PC-9 (cell line): ENCODE measurements at regions not wholly inside any gene's neighbourhood (a gene's known extent, or its start where the extent isn't known, plus 50 kb on each side); places are given as distances from the start of the nearest gene placed in this dataset.

Experiments
- BruUV-seq: library from RNA; stranded (reverse); fragments of 400-500 nt; replicated peaks from 2 replicates; lab custom pipeline; 2021; lab: Mats Ljungman, UMichigan
- CTCF ChIA-PET: fragments of 300-600 bp; sonication (Branson Sonifier 250); formaldehyde crosslinking; loops from one replicate; lab custom pipeline; 2022; ENCODE audit warnings: antibody characterized with exemption; lab: Charles Lee
- POLR2A ChIA-PET: fragments of 300-600 bp; sonication (Branson Sonifier 250); formaldehyde crosslinking; loops from one replicate; lab custom pipeline; 2022; ENCODE audit warnings: antibody characterized with exemption; ENCODE audit not compliant: unreplicated experiment; lab: Charles Lee
- DNase-seq, 2 experiments: peaks; one replicate each; pipeline versions ENCODE4 v3.0.0 to v3.0.0-alpha.2; 2015 to 2022; ENCODE audit warnings: mixed read lengths in 1 of 2
- H2AFZ ChIP-seq: fragments of 200-600 bp; sonication (generic); 2 replicates; pipeline ENCODE4 v1.8.1; 2017; ENCODE audit warnings: antibody characterized with exemption
- H3F3A ChIP-seq: fragments of 200-600 bp; sonication (generic); 2 replicates; pipeline ENCODE4 v1.8.1; 2017; ENCODE audit warnings: antibody characterized with exemption, mild to moderate bottlenecking, low read depth; ENCODE audit not compliant: insufficient read depth
- H3K27ac ChIP-seq: fragments of 200-600 bp; sonication (generic); 2 replicates; pipeline ENCODE4 v1.6.1; 2016; ENCODE audit warnings: mixed run types
- H3K27me3 ChIP-seq: fragments of 200-600 bp; sonication (generic); 2 replicates; pipeline ENCODE4 v1.6.1; 2016; ENCODE audit warnings: low read depth, mixed run types; ENCODE audit not compliant: insufficient read depth
- H3K36me3 ChIP-seq: fragments of 200-600 bp; sonication (generic); 2 replicates; pipeline ENCODE4 v1.6.1; 2016; ENCODE audit warnings: low read depth, mixed run types
- H3K4me1 ChIP-seq: fragments of 200-600 bp; sonication (generic); replicated peaks from 2 replicates; pipeline ENCODE4 v1.6.1; 2016; ENCODE audit warnings: mixed run types; ENCODE audit not compliant: insufficient read depth
- H3K4me2 ChIP-seq: fragments of 200-600 bp; sonication (generic); 2 replicates; pipeline ENCODE4 v1.6.1; 2017; ENCODE audit warnings: mixed run types
- H3K4me3 ChIP-seq: fragments of 200-600 bp; sonication (generic); 2 replicates; pipeline ENCODE4 v1.6.1; 2016; ENCODE audit warnings: mixed run types
- H3K79me2 ChIP-seq: fragments of 200-600 bp; sonication (generic); 2 replicates; pipeline ENCODE4 v1.6.1; 2017; ENCODE audit warnings: low read depth, mixed run types
- H3K9me2 ChIP-seq: fragments of 200-600 bp; sonication (generic); 2 replicates; pipeline ENCODE4 v1.8.1; 2017; ENCODE audit warnings: mild to moderate bottlenecking; ENCODE audit not compliant: insufficient read depth
- H3K9me3 ChIP-seq: fragments of 200-600 bp; sonication (generic); 2 replicates; pipeline ENCODE4 v1.8.1; 2016; ENCODE audit warnings: low read depth; ENCODE audit not compliant: insufficient read depth
- H4K20me1 ChIP-seq: fragments of 200-600 bp; sonication (generic); 2 replicates; pipeline ENCODE4 v1.8.1; 2017; ENCODE audit not compliant: insufficient read depth
- CTCF ChIP-seq: fragments of 200-600 bp; sonication (generic); conservative IDR thresholded peaks from 2 replicates; pipeline ENCODE4 v1.6.1; 2017; ENCODE audit warnings: mixed run types, antibody characterized with exemption, mild to moderate bottlenecking, moderate library complexity
- EZH2 ChIP-seq: fragments of 200-600 bp; sonication (generic); IDR thresholded peaks from 2 replicates; pipeline ENCODE4 v1.8.0; 2017; ENCODE audit warnings: antibody characterized with exemption, low read depth
- intact Hi-C: fragments of 100-400 bp; cut with micrococcal nuclease; formaldehyde crosslinking; loops from one replicate; pipeline ENCODE4 v1.10.0; 2022; ENCODE audit not compliant: unreplicated experiment

- no peaks in the 10 kb centered on the region for H3F3A ChIP-seq
- no peaks in the 10 kb centered on the region for H3K36me3 ChIP-seq
- H3K4me3 ChIP-seq: no peak overlapping the region
- H3K79me2 ChIP-seq: no peaks in the 10 kb centered on the region
- H3K4me1 ChIP-seq: no peaks in the 10 kb centered on the region
- POLR2A ChIA-PET: no interaction called here
- no peak for DNase-seq
- BruUV-seq: no TSS peak
- TF ChIP-seq CTCF (no peak), EZH2 (no peak)
- H3K9me3 ChIP-seq: no peaks in the 10 kb centered on the region
- CTCF ChIA-PET: no interaction called here
- intact Hi-C loops: no loop called here
- H4K20me1 ChIP-seq: no peaks in the 10 kb centered on the region
- H3K4me2 ChIP-seq: no peak overlapping the region
- no peak overlapping the region for H2AFZ ChIP-seq
- H3K27ac ChIP-seq: no peak overlapping the region
- no peaks in the 10 kb centered on the region for H3K9me2 ChIP-seq
- H3K27me3 ChIP-seq: no peaks in the 10 kb centered on the region
These were observed 64.2 kb upstream of the CASZ1 start for GRCh38 chr1:10860682-10861081.

- H4K20me1 ChIP-seq: no peaks in the 10 kb centered on the region
- no peaks in the 10 kb centered on the region for H3K9me2 ChIP-seq
- no TSS peak for BruUV-seq
- TF ChIP-seq CTCF: no peak
- no peak for TF ChIP-seq EZH2
- H3K4me2 ChIP-seq: no peak overlapping the region
- no peak overlapping the region for H3K27ac ChIP-seq
- no peak overlapping the region for H3K4me3 ChIP-seq
- intact Hi-C loops: no loop called here
- H3K4me1 ChIP-seq: no peaks in the 10 kb centered on the region
- ChIA-PET CTCF (interaction anchor here (0.5 to 0.7 kb wide), 2 partner anchors 26 to 67 kb away, joined by 3 to 5 read pairs; no protein-coding TSS in a partner anchor), POLR2A (no interaction called here)
- no peaks in the 10 kb centered on the region for H3K36me3 ChIP-seq
- H3F3A ChIP-seq: no peaks in the 10 kb centered on the region
- no peak overlapping the region for H2AFZ ChIP-seq
- H3K9me3 ChIP-seq: no peaks in the 10 kb centered on the region
- no peak for DNase-seq
- H3K27me3 ChIP-seq: no peaks in the 10 kb centered on the region
- H3K79me2 ChIP-seq: no peaks in the 10 kb centered on the region
These were observed 65.4 kb upstream of the CASZ1 start for GRCh38 chr1:10861822-10862221.

- Histone ChIP-seq H3K4me2 (no peak overlapping the region), H3K36me3 (no peaks in the 10 kb centered on the region), H4K20me1 (no peaks in the 10 kb centered on the region), H3K9me2 (no peaks in the 10 kb centered on the region), H3F3A (no peaks in the 10 kb centered on the region), H3K4me1 (no peaks in the 10 kb centered on the region), H3K27ac (no peak overlapping the region), H3K9me3 (no peaks in the 10 kb centered on the region), H2AFZ (no peak overlapping the region), H3K4me3 (no peak overlapping the region), H3K27me3 (no peaks in the 10 kb centered on the region), H3K79me2 (no peaks in the 10 kb centered on the region)
- BruUV-seq: no TSS peak
- DNase-seq: no peak
- POLR2A ChIA-PET: no interaction called here
- intact Hi-C loops: no loop called here
- TF ChIP-seq EZH2 (no peak), CTCF (no peak)
- CTCF ChIA-PET: no interaction called here
These were observed 66.4 kb upstream of the CASZ1 start for GRCh38 chr1:10862743-10863335.
